SK-N-MC (cell line): ENCODE measurements at regions not wholly inside any gene's neighbourhood (a gene's known extent, or its start where the extent isn't known, plus 50 kb on each side); places are given as distances from the start of the nearest gene placed in this dataset.

ENCODE experiments used
- DNase-seq: peaks from one replicate; pipeline ENCODE4 v3.0.0-alpha.2; 2011; ENCODE audit warnings: low read depth, low spot score
- H3K27ac ChIP-seq: fragments of 200-600 bp; sonication (generic); 2 replicates; pipeline ENCODE4 v1.5.1; 2016; ENCODE audit warnings: mixed run types
- H3K36me3 ChIP-seq: fragments of 200-600 bp; sonication (generic); 2 replicates; pipeline ENCODE4 v1.6.1; 2017; ENCODE audit warnings: antibody characterized with exemption, low read length, mixed read lengths; ENCODE audit not compliant: insufficient read depth
- H3K4me3 ChIP-seq: fragments of 200-600 bp; sonication (generic); 2 replicates; pipeline ENCODE4 v1.5.1; 2016
- H3K9ac ChIP-seq: fragments of 200-600 bp; sonication (generic); 2 replicates; pipeline ENCODE4 v1.8.0; 2017; ENCODE audit warnings: mixed run types, mixed read lengths; ENCODE audit not compliant: insufficient read length
- H3K9me3 ChIP-seq: fragments of 200-600 bp; sonication (generic); 2 replicates; pipeline ENCODE4 v1.6.1; 2017; ENCODE audit warnings: low read depth, mild to moderate bottlenecking, antibody characterized with exemption, low read length, moderate library complexity, mixed read lengths
- EZH2 ChIP-seq: fragments of 200-600 bp; sonication (generic); IDR thresholded peaks from one replicate; pipeline ENCODE4 v1.6.1; 2017; ENCODE audit warnings: antibody characterized with exemption
- FOXP2 ChIP-seq: optimal IDR thresholded peaks from 2 replicates; pipeline ENCODE3; 2011; ENCODE audit warnings: mild to moderate bottlenecking, moderate library complexity; ENCODE audit not compliant: insufficient read depth; ENCODE audit errors: extremely low read length, control extremely low read depth
- POLR2AphosphoS5 ChIP-seq: IDR thresholded peaks from 2 replicates; pipeline ENCODE4 v1.6.1; 2012; ENCODE audit warnings: mild to moderate bottlenecking, low read depth, low read length, borderline replicate concordance

DNA sequence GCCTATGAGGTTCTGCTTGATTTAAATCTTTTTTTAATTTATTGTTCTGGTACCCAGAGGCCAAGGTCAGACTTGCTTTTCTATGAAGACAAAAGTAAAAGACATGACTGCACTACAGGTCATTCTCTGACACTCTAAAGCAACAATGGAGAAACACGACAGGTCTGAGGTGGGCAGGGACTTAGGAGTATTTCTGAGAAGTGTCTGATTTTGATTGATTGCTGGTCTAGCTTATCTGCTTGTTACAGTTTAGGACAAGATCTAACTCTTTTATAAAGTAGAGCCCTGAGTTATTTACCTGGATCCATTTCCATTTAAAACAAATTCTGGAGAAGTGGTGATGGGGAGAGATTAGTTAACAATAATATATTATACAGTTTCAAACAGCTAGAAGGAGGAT is 115.2 kb upstream of the STT3B start:
- Histone ChIP-seq H3K36me3 (no peaks in the 10 kb centered on the region), H3K9me3 (no peaks in the 10 kb centered on the region), H3K9ac (no peak overlapping the region), H3K27ac (no peak overlapping the region), H3K4me3 (no peak overlapping the region)
- TF ChIP-seq POLR2AphosphoS5 (no peak), FOXP2 (no peak), EZH2 (no peak)
- no peak for DNase-seq

DNA sequence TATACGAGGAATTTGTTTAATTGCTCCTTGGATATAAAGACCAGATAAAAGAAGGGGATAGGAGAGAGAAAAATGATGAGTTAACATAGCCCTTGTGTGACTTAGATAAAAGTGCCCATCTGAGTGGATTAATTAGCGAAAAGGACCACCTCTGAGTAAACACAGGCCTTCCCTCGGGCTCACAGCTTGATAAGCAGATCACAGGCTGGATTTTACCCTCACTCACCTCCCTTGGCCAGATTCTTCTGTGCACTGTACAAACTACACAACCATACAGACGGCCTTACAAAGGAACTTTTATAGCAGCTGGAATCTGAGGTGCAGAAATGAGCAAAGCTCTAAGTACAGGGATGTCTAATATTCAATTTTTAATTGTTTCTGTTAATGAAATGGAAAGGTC is 112.4 kb upstream of the STT3B start:
- no peak for DNase-seq
- H3K9ac ChIP-seq: no peak overlapping the region
- H3K4me3 ChIP-seq: no peak overlapping the region
- H3K9me3 ChIP-seq: no peaks in the 10 kb centered on the region
- no peak for TF ChIP-seq POLR2AphosphoS5
- TF ChIP-seq EZH2: no peak
- no peak for TF ChIP-seq FOXP2
- no peaks in the 10 kb centered on the region for H3K36me3 ChIP-seq
- H3K27ac ChIP-seq: no peak overlapping the region

DNA sequence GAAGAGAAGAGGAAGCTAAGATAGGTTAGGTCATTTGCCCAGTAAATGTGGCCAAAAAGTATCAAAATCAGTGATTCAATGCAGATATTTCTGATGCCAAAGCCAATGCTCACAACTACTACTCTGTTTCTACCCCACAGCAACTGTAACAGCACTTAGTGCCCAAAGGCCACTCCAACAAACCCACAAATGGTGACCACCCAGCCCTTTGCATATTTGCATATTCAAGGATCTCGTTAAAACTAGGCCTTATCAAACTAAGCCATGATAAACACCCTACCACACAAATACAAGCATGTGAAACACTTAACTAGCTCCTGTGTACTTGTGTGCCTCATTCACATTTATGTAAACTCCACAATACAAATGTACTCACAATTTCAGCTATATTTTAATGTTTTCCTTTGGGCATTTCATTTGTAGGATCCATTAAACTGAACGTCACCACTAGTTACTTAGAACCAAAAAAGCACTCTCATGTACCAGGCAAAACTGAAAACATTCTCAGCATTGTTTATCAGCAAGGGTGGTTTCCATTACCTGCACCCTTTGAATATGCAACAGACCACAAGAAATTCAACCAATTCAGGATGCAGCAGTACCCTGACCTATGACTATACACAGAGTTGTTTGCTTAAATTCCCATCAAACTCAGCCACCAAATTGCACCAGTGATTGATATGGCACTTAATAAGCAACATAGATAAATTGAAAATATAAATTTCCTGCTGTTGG is 111.2 kb upstream of the STT3B start:
- no peak for DNase-seq
- H3K36me3 ChIP-seq: no peaks in the 10 kb centered on the region
- no peak overlapping the region for H3K4me3 ChIP-seq
- no peaks in the 10 kb centered on the region for H3K9me3 ChIP-seq
- no peak overlapping the region for H3K27ac ChIP-seq
- no peak for TF ChIP-seq FOXP2
- TF ChIP-seq POLR2AphosphoS5: no peak
- no peak for TF ChIP-seq EZH2
- H3K9ac ChIP-seq: no peak overlapping the region

DNA sequence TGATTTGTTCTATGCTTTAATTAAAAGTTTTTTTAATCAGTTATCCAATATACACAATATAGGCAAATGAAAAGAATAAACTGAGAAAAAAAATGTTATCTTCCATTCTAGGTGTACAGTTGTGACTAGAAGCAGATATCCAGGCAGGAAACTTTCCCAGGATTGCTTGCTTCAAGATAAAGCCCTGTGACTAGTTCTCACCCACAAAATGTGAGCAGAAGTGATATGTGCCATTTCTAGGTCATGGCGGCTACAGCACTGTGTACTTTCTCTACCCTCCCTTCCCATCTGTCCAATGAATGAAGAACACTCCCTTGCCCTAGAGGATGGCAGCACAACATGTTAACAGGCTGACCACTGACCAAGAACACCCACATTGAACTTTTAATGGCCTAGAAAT is 110.5 kb upstream of the STT3B start:
- H3K9me3 ChIP-seq: no peaks in the 10 kb centered on the region
- DNase-seq: no peak
- no peak overlapping the region for H3K27ac ChIP-seq

DNA sequence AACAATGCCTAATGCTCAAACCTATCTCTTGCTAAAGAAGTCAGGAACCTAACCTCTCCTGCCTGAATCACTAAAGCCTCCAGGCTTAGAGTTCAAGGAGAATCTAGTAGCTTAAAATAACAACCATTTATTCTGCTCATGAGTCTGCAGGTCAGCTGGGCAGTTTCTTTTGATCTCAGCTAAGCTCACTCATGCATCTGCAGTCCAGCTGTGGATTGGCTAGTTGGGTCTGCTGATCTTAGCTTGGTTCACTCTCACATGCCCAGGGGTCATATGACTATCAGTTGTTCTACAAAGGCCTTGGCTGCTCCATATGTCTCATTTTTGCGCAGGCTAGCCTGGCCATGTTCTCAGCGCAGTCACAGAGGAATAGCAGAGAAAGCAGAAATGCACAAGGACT is 109.2 kb upstream of the STT3B start:
- TF ChIP-seq FOXP2 (no peak), EZH2 (no peak), POLR2AphosphoS5 (no peak)
- H3K9me3 ChIP-seq: no peaks in the 10 kb centered on the region
- H3K27ac ChIP-seq: no peak overlapping the region
- H3K9ac ChIP-seq: no peak overlapping the region
- no peaks in the 10 kb centered on the region for H3K36me3 ChIP-seq
- DNase-seq: no peak
- H3K4me3 ChIP-seq: no peak overlapping the region

More for the DNA sequence above, 110.5 kb upstream of the STT3B start:
- Histone ChIP-seq H3K36me3 (no peaks in the 10 kb centered on the region), H3K9ac (no peak overlapping the region), H3K4me3 (no peak overlapping the region)
- TF ChIP-seq EZH2 (no peak), POLR2AphosphoS5 (no peak), FOXP2 (no peak)

DNA sequence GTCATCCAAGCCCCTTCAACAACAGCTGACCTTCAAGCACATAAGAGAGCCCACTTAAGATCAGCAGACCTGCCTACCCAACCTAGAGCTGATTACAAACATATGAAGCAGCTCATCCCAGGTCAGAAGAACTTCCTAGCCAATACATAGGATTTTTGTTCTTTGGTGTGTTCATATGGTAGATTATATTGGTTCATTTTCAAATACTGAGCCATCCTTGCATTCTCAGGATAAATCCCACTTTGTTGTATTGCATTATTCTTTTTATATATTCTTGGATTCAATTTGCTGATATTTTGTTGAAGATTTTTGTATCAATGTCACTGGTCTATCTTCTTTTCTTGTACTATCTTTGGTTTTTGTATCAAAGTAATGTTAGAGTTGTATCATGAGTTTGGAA is 107.3 kb upstream of the STT3B start:
- DNase-seq: no peak
- Histone ChIP-seq H3K9me3 (no peaks in the 10 kb centered on the region), H3K36me3 (no peaks in the 10 kb centered on the region), H3K27ac (no peak overlapping the region), H3K4me3 (no peak overlapping the region), H3K9ac (no peak overlapping the region)
- no peak for TF ChIP-seq EZH2
- TF ChIP-seq POLR2AphosphoS5: no peak
- no peak for TF ChIP-seq FOXP2

DNA sequence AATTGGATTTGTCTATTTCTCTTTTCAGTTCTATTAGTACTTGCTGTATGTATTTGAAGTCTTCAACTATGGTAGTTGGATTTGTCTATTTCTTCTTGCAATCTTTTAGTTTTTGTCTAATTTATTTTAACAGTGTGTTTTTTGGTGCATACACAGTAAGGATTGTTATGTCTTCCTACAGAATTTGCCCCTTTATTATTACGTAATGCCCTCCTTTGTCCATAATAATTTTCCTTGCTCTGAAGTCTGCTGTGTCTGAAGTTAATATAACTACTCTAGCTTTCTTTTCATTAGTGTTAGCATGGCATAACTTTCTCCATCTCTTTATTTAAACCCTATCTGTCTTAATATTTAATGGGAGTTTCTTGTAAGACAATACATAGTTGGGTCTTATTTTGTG is 105.1 kb upstream of the STT3B start:
- Histone ChIP-seq H3K36me3 (no peaks in the 10 kb centered on the region), H3K9ac (no peak overlapping the region), H3K4me3 (no peak overlapping the region), H3K9me3 (no peaks in the 10 kb centered on the region), H3K27ac (no peak overlapping the region)
- TF ChIP-seq FOXP2 (no peak), POLR2AphosphoS5 (no peak), EZH2 (no peak)
- no peak for DNase-seq

DNA sequence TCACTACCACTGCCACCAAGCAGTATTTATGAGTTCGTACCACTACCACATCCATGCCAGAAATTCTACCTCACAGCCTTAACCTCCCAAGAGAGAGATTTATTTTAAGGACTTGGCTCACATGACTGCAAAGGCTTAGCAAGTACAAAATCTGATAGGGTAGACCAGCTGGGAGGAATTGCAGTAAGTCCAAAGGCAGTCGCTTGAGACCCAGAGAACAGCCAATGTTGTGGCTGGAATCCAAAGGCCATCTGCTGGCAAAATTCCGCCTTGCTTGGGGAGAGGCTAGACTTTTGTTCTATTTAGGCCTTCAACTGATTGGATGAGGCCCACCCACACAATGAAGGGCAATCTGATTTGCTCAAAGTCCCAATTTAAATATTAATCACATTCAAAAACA is 101.4 kb upstream of the STT3B start:
- H3K9ac ChIP-seq: no peak overlapping the region
- TF ChIP-seq POLR2AphosphoS5: no peak
- TF ChIP-seq FOXP2: no peak
- no peak for TF ChIP-seq EZH2
- no peaks in the 10 kb centered on the region for H3K36me3 ChIP-seq
- H3K4me3 ChIP-seq: no peak overlapping the region
- DNase-seq: no peak
- H3K27ac ChIP-seq: no peak overlapping the region
- no peaks in the 10 kb centered on the region for H3K9me3 ChIP-seq

DNA sequence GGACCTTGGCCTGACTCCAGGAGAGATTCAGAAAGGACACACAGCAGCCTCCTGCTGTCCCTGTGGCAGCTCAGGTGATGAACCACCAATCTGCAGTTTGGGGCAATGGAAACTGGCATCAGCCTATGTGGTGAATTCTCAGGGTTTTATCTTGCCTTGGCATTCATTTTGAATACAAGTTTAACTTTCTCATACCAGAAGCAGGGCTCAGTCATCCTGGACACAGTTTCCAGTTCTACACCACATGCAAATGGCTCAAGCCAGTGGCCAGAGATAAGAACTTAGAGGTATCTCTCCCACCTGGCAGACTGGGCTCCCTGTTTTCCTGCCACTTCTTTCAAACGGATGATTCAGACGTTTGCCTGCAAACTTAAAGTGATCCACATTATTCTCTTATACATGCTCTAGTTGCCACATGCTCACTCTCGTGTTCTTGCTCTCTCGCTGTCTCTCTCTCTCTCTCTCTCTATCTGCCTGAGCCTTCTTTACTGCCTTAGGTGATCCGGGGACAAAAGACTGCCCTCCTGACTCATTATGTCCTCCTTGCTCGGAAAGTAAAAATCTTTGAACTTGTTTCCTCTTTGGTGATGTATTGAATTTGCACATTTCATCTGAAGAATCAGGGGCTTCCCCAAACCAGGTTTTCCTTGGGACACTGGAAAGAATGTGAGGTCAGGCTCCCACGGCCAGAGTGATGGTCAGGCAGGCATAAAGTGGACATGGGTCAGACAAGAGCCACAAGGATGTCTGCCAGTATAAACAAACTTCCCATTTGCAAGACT is 99.6 kb upstream of the STT3B start:
- no peak for TF ChIP-seq FOXP2
- no peak for TF ChIP-seq EZH2
- no peak for TF ChIP-seq POLR2AphosphoS5
- no peak for DNase-seq
- Histone ChIP-seq H3K36me3 (no peaks in the 10 kb centered on the region), H3K4me3 (no peak overlapping the region), H3K27ac (no peak overlapping the region), H3K9ac (no peak overlapping the region), H3K9me3 (no peaks in the 10 kb centered on the region)
